ENCODE measurements at regions not wholly inside any gene's neighbourhood (a gene's known extent, or its start where the extent isn't known, plus 50 kb on each side); places are given as distances from the start of the nearest gene placed in this dataset.

GRCh38 chr2:64711252-64711800, 57.6 kb upstream of the SERTAD2 start (continued):
- no peak for TF ChIP-seq GATA2 (CRISPR knock-in tag; IDR thresholded peaks at IDR 0.05)
- TF ChIP-seq FOXJ3 (CRISPR knock-in tag; IDR thresholded peaks at IDR 0.05): no peak
- TF ChIP-seq TEAD4 (IDR thresholded peaks at IDR 0.05; ENCODE audit: borderline replicate concordance, insufficient read depth): no peak

- Histone ChIP-seq H3K4me1 (ENCODE audit: control insufficient read depth in 1 of 2, insufficient read depth in 2 of 2, low read depth in 1 of 2, low read length in 1 of 2) (peaks cover 3 to 4% of the 10 kb centered on the region in 2 experiments; a peak in 1 of 4 replicates), H3K4me3 (ENCODE audit: low read depth in 2 of 2, low read length in 1 of 2) (no peak overlapping the region), H3K4me2 (no peak overlapping the region), H3K27ac (ENCODE audit: low read depth in 2 of 2, low read length in 1 of 2) (no peak overlapping the region), H3K9me3 (no peaks in the 10 kb centered on the region), H4K20me1 (ENCODE audit: insufficient read depth) (no peaks in the 10 kb centered on the region), H3F3A (replicated peaks; ENCODE audit: insufficient read depth) (no peaks in the 10 kb centered on the region), H3K79me2 (ENCODE audit: insufficient read depth) (no peaks in the 10 kb centered on the region), H3K9me2 (no peaks in the 10 kb centered on the region), H3K9ac (no peak overlapping the region), H2AFZ (ENCODE audit: low read depth) (no peak overlapping the region), H3K27me3 (ENCODE audit: insufficient read depth) (no peaks in the 10 kb centered on the region), H3K36me3 (replicated peaks in 1 of 2; ENCODE audit: control insufficient read depth in 1 of 2, insufficient read depth in 2 of 2, low read length in 1 of 2) (no peaks in the 10 kb centered on the region)
- POLR2A ChIA-PET: no interaction called here
- DNase-seq: no peak
- 97% methylated on average over 2 of the region's 2 CpGs for WGBS (ENCODE audit: low lambda C conversion rate)
- no peak for TF ChIP-seq ELF1 (IDR thresholded peaks at IDR 0.05)
- no peak for TF ChIP-seq RAD21 (IDR thresholded peaks at IDR 0.05; ENCODE audit: low read length)
- no peak for TF ChIP-seq CHD2 (IDR thresholded peaks at IDR 0.05; ENCODE audit: low read length, partially characterized antibody)
- TF ChIP-seq ZBTB33 (IDR thresholded peaks at IDR 0.05; ENCODE audit: borderline replicate concordance, low read depth): no peak
- no peak for TF ChIP-seq PBX3 (IDR thresholded peaks at IDR 0.05)
- no peak for TF ChIP-seq FOSL2 (IDR thresholded peaks at IDR 0.05; ENCODE audit: borderline replicate concordance, low read depth)
- no peak for TF ChIP-seq TCF12 (IDR thresholded peaks at IDR 0.05)
- TF ChIP-seq MXI1 (IDR thresholded peaks at IDR 0.05; ENCODE audit: low read depth, low read length): no peak
- no peak for TF ChIP-seq NFIC (IDR thresholded peaks at IDR 0.05; ENCODE audit: borderline replicate concordance)
- no peak for TF ChIP-seq USF2 (IDR thresholded peaks at IDR 0.05; ENCODE audit: borderline replicate concordance, low read depth, low read length)
- no peak for TF ChIP-seq JUND (IDR thresholded peaks at IDR 0.05)
- no peak for TF ChIP-seq USF1 (IDR thresholded peaks at IDR 0.05; ENCODE audit: borderline replicate concordance, low read depth)
- TF ChIP-seq MEF2A (IDR thresholded peaks at IDR 0.05; ENCODE audit: borderline replicate concordance, low read depth): no peak
- CTCF ChIA-PET: interaction anchor here (1.2 to 2.7 kb wide), 3 partner anchors 18 to 68 kb away, joined by 3 to 6 read pairs (median 5); no protein-coding TSS in a partner anchor
These were observed 60.0 kb upstream of the SERTAD2 start for GRCh38 chr2:64713686-64714085.
